H9 (cell line): ENCODE measurements at regions not wholly inside any gene's neighbourhood (a gene's known extent, or its start where the extent isn't known, plus 50 kb on each side); places are given as distances from the start of the nearest gene placed in this dataset.

Source experiments
- DNase-seq: peaks from one replicate; pipeline ENCODE4 v3.0.0-alpha.2; 2017
- H2AFZ ChIP-seq: one replicate; pipeline ENCODE4 v1.6.1; 2013; ENCODE audit warnings: mild to moderate bottlenecking, low read length, control low read depth, moderate library complexity
- H2AK5ac ChIP-seq: 2 replicates; pipeline ENCODE4 v1.6.1; 2013; ENCODE audit warnings: low read length, control low read depth, mixed read lengths; ENCODE audit not compliant: insufficient read length
- H2BK120ac ChIP-seq: one replicate; pipeline ENCODE4 v1.6.1; 2013; ENCODE audit warnings: low read depth, mild to moderate bottlenecking, low read length, control low read depth, inconsistent platforms; ENCODE audit not compliant: poor library complexity, severe bottlenecking
- H2BK12ac ChIP-seq: 2 replicates; pipeline ENCODE4 v1.6.1; 2013; ENCODE audit warnings: low read length, control low read depth, mixed read lengths, low read depth; ENCODE audit not compliant: insufficient read length
- H2BK15ac ChIP-seq: 2 replicates; pipeline ENCODE4 v1.6.1; 2013; ENCODE audit warnings: low read depth, low read length, control low read depth
- H2BK20ac ChIP-seq: one replicate; pipeline ENCODE4 v1.6.1; 2013; ENCODE audit warnings: low read depth, mild to moderate bottlenecking, low read length, control low read depth, inconsistent platforms; ENCODE audit not compliant: poor library complexity, severe bottlenecking
- H2BK5ac ChIP-seq: 2 replicates; pipeline ENCODE4 v1.6.1; 2013; ENCODE audit warnings: low read length, control low read depth, mixed read lengths; ENCODE audit not compliant: insufficient read length
- H3K14ac ChIP-seq: 2 replicates; pipeline ENCODE4 v1.6.1; 2013; ENCODE audit warnings: low read length, control low read depth; ENCODE audit not compliant: insufficient read depth
- H3K18ac ChIP-seq: 2 replicates; pipeline ENCODE4 v1.6.1; 2013; ENCODE audit warnings: low read depth, mild to moderate bottlenecking, mixed read lengths, low read length, control low read depth; ENCODE audit not compliant: insufficient read length
- H3K23ac ChIP-seq: 2 replicates; pipeline ENCODE4 v1.6.1; 2013; ENCODE audit warnings: low read length, control low read depth, mixed read lengths, low read depth; ENCODE audit not compliant: insufficient read length
- H3K23me2 ChIP-seq: 2 replicates; pipeline ENCODE4 v1.6.1; 2013; ENCODE audit warnings: low read depth, mild to moderate bottlenecking, mixed read lengths, low read length, control low read depth; ENCODE audit not compliant: insufficient read length, poor library complexity, severe bottlenecking
- H3K27ac ChIP-seq: 2 replicates; pipeline ENCODE4 v1.5.1; 2013; ENCODE audit warnings: low read length, control low read depth, mixed read lengths, low read depth; ENCODE audit not compliant: insufficient read length
- H3K27me3 ChIP-seq: 2 replicates; pipeline ENCODE4 v1.6.1; 2013; ENCODE audit warnings: low read length, control low read depth, inconsistent platforms; ENCODE audit not compliant: insufficient read depth
- H3K4ac ChIP-seq: 2 replicates; pipeline ENCODE4 v1.6.1; 2013; ENCODE audit warnings: low read depth, mild to moderate bottlenecking, control low read depth, inconsistent platforms, low read length, moderate library complexity
- H3K4me1 ChIP-seq: 2 replicates; pipeline ENCODE4 v1.6.1; 2013; ENCODE audit warnings: low read length, control low read depth, inconsistent platforms; ENCODE audit not compliant: insufficient read depth
- H3K4me2 ChIP-seq: 2 replicates; pipeline ENCODE4 v1.6.1; 2013; ENCODE audit warnings: low read length, control low read depth, mixed read lengths; ENCODE audit not compliant: insufficient read length, insufficient read depth
- H3K56ac ChIP-seq: 2 replicates; pipeline ENCODE4 v1.6.1; 2013; ENCODE audit warnings: low read depth, mild to moderate bottlenecking, mixed read lengths, low read length, control low read depth; ENCODE audit not compliant: insufficient read length
- H3K79me1 ChIP-seq: 2 replicates; pipeline ENCODE4 v1.6.1; 2013; ENCODE audit warnings: low read depth, mild to moderate bottlenecking, moderate library complexity, low read length, control low read depth, inconsistent platforms; ENCODE audit not compliant: insufficient read depth, poor library complexity, severe bottlenecking
- H3K79me2 ChIP-seq: 2 replicates; pipeline ENCODE4 v1.6.1; 2013; ENCODE audit warnings: low read length, control low read depth, inconsistent platforms; ENCODE audit not compliant: insufficient read depth
- H3K9ac ChIP-seq: 2 replicates; pipeline ENCODE4 v1.6.1; 2013; ENCODE audit warnings: low read length, control low read depth, mixed read lengths; ENCODE audit not compliant: insufficient read length; ENCODE audit errors: extremely low read depth
- H3K9me3 ChIP-seq: one replicate; pipeline ENCODE4 v1.6.1; 2013; ENCODE audit warnings: low read depth, low read length, inconsistent platforms; ENCODE audit not compliant: control insufficient read depth
- H3T11ph ChIP-seq: one replicate; pipeline ENCODE4 v1.6.1; 2013; ENCODE audit warnings: mild to moderate bottlenecking, low read length, control low read depth, inconsistent platforms
- H4K20me1 ChIP-seq: one replicate; pipeline ENCODE4 v1.6.1; 2013; ENCODE audit not compliant: control insufficient read depth, insufficient read length, insufficient read depth
- H4K5ac ChIP-seq: 2 replicates; pipeline ENCODE4 v1.6.1; 2013; ENCODE audit warnings: low read depth, mild to moderate bottlenecking, mixed read lengths, low read length, control low read depth; ENCODE audit not compliant: insufficient read length
- H4K8ac ChIP-seq: replicated peaks from 2 replicates; pipeline ENCODE4 v1.6.1; 2013; ENCODE audit warnings: low read length, control low read depth, mixed read lengths, low read depth; ENCODE audit not compliant: insufficient read length
- H4K91ac ChIP-seq: 2 replicates; pipeline ENCODE4 v1.6.1; 2013; ENCODE audit warnings: low read depth, mild to moderate bottlenecking, moderate library complexity, mixed read lengths, low read length, control low read depth; ENCODE audit not compliant: insufficient read length
- H3K27ac Mint-ChIP-seq, 3 experiments: 2 replicates in 2 of 3; 3 replicates in 1 of 3; pipeline ENCODE4 v1.8.0; 2020 to 2021; ENCODE audit warnings: mixed read lengths in 3 of 3, mild to moderate bottlenecking in 1 of 3, moderate library complexity in 1 of 3
- H3K27me3 Mint-ChIP-seq: 2 replicates; pipeline ENCODE4 v1.8.0; 2021; ENCODE audit warnings: low read depth, mild to moderate bottlenecking, moderate library complexity, mixed read lengths
- H3K36me3 Mint-ChIP-seq, 3 experiments: 2 replicates in 2 of 3; 3 replicates in 1 of 3; pipeline ENCODE4 v1.8.0; 2020 to 2021; ENCODE audit warnings: low read depth in 3 of 3, mixed read lengths in 3 of 3; ENCODE audit not compliant: insufficient read depth in 1 of 3
- H3K4me1 Mint-ChIP-seq, 2 experiments: 2 replicates each; pipeline ENCODE4 v1.8.0; 2020; ENCODE audit warnings: mixed read lengths in 2 of 2
- H3K4me3 Mint-ChIP-seq, 2 experiments: 2 replicates in 1 of 2; 3 replicates in 1 of 2; pipeline ENCODE4 v1.8.0; 2020 to 2021; ENCODE audit warnings: mild to moderate bottlenecking in 2 of 2, mixed read lengths in 2 of 2, moderate library complexity in 1 of 2
- H3K9me3 Mint-ChIP-seq, 2 experiments: 2 replicates in 1 of 2; 3 replicates in 1 of 2; pipeline ENCODE4 v1.8.0; 2020; ENCODE audit warnings: mild to moderate bottlenecking in 2 of 2, mixed read lengths in 2 of 2, moderate library complexity in 1 of 2
- CTCF ChIP-seq: fragments of 200-600 bp; sonication (generic); conservative IDR thresholded peaks from 3 replicates; pipeline ENCODE4 v1.8.0; 2021; ENCODE audit warnings: antibody characterized with exemption, mild to moderate bottlenecking

- no peak overlapping the region for H4K8ac ChIP-seq
- TF ChIP-seq CTCF: no peak
- H3K23me2 ChIP-seq: no peaks in the 10 kb centered on the region
- H3K4ac ChIP-seq: no peak overlapping the region
- no peaks in the 10 kb centered on the region for H3K27me3 ChIP-seq
- H3K9ac ChIP-seq: no peak overlapping the region
- no peak overlapping the region for H3K18ac ChIP-seq
- H3K27ac ChIP-seq: no peak overlapping the region
- no peak overlapping the region for H2BK15ac ChIP-seq
- Mint-ChIP-seq H3K27ac (no peak overlapping the region), H3K36me3 (no peaks in the 10 kb centered on the region; a peak in 2 of 7 replicates), H3K27me3 (peaks cover 3% of the 10 kb centered on the region; the same call in 1 of the 2 replicates), H3K9me3 (peaks cover 63 to 78% of the 10 kb centered on the region in 2 experiments), H3K4me1 (no peaks in the 10 kb centered on the region), H3K4me3 (no peak overlapping the region)
- DNase-seq: no peak
- no peak overlapping the region for H2AK5ac ChIP-seq
- no peak overlapping the region for H3K14ac ChIP-seq
- H3K79me2 ChIP-seq: no peaks in the 10 kb centered on the region
- no peak overlapping the region for H4K5ac ChIP-seq
- no peaks in the 10 kb centered on the region for H3K4me1 ChIP-seq
- no peak overlapping the region for H2AFZ ChIP-seq
- H2BK20ac ChIP-seq: no peak overlapping the region
- no peak overlapping the region for H2BK120ac ChIP-seq
- H2BK5ac ChIP-seq: no peak overlapping the region
- H4K91ac ChIP-seq: no peak overlapping the region
- no peak overlapping the region for H3T11ph ChIP-seq
- H3K56ac ChIP-seq: no peak overlapping the region
- no peak overlapping the region for H3K4me2 ChIP-seq
- H3K79me1 ChIP-seq: no peaks in the 10 kb centered on the region
- no peak overlapping the region for H3K23ac ChIP-seq
- H3K9me3 ChIP-seq: peaks cover 24% of the 10 kb centered on the region
- no peak overlapping the region for H2BK12ac ChIP-seq
- no peaks in the 10 kb centered on the region for H4K20me1 ChIP-seq
These were observed 198.4 kb downstream of the GLUD2 start for GRCh38 chrX:121245763-121246162.
